CD4-positive, alpha-beta T cell treated with Interleukin-10 for 1 hour (primary cell): ENCODE measurements at regions not wholly inside any gene's neighbourhood (a gene's known extent, or its start where the extent isn't known, plus 50 kb on each side); places are given as distances from the start of the nearest gene placed in this dataset.
"Not testable (repeated sequence)": the region's sequence is repeated elsewhere in the genome, so short reads cannot be mapped to it uniquely, and the experiment has no call there.

ENCODE experiments used
- DNase-seq: peaks from one replicate; pipeline ENCODE4 v3.0.0-alpha.2; 2020

DNA sequence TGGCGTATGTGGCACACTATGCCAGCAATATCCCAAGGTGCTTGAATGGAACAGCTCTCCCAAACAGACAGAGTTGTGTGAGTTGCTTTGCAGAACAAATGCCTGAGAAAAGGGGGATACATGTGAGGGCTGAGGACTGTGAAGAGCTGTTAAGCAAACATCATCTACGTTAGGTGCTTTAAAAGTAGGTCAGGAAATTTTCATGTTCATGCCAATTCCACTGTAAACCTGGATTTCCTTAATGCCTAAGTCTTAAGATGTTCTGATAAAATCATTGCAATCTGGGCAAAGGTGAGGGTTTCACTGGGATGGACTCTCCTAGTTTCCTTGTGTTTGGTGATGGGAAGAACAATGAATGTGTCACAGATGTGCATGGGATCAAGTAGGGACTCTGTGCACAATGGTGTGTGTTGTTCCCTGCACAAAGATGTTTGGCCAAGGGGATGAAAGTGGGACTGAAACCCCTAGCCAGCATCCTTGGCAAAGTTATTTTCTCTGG lies 227.9 kb downstream of the KTN1 start:
- no peak for DNase-seq

DNA sequence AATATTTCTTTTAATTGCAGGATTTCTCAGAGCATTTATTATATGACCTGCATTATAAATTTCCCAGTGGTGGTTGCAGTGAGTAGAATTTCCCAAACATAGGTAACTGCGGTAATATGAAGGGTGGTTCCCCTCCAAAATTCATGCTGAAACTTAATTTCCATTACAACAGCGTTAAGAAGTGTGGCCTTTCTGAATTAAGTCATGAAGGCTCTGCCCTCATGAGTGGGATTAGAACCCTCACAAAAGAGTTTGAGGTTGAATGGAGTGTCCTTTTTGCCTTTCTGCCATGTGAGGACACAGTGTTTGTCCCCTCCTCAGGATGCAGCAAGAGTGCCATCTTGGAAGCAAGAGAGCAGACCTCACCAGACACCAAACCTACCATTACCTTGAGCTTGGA lies 233.6 kb downstream of the KTN1 start:
- no peak for DNase-seq

DNA sequence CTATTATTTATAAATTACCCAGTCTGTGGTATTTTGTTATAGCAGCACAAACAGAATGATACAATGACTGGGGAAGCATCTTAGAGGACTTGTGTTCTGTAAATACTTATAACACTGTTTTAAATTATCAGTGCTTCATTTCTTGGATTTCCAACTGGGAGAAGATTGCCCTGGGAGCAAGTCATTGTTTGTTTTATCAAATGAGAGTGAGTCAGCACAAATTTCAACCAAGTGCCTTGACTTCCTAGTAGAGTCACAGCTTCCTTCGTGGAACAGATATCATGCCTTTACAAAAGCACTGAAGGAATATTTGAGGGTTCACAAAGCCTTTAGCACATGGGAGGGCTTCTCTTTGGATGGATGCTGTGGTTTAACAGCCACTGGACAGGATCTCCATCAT lies 234.1 kb downstream of the KTN1 start:
- DNase-seq, result no peak

DNA sequence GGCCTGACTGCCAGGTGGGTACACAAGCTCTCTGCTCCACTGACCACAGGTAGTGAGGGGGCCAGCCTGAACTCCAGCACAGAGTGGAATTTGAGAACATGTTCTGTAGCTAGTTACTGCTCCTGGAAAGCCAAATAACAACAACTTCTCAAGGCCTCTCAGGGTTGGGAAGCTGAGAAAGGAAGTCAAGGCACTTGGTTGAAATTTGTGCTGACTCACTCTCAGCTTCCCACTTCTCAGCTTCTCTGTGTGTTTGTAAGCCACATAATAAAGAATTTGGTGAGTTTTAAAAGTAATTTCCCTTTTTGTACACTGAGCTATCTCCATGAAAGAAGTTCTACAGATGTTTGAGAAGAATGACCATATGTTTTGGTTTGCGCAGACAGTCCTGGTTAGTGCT lies 234.9 kb downstream of the KTN1 start:
- no peak for DNase-seq

DNA sequence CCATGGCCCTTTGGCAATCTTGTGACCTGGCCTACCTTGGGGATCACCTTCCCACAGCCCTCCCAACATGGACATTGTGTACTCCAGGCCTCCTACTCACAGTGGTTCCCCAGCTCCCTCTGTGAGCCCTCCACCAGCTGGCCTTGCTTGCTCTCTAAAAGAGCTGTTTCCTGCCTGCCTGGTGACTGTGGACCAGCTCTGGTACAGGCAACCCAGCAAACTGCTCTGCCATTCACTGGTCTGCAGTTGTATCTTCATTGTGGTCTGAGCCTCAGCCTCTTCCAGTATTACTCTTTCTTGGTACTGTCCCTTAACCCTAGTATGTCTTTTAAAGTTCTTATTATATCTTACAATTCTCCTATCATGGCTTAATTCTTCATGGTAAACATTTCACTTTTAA lies 236.2 kb downstream of the KTN1 start:
- DNase-seq, result no peak

DNA sequence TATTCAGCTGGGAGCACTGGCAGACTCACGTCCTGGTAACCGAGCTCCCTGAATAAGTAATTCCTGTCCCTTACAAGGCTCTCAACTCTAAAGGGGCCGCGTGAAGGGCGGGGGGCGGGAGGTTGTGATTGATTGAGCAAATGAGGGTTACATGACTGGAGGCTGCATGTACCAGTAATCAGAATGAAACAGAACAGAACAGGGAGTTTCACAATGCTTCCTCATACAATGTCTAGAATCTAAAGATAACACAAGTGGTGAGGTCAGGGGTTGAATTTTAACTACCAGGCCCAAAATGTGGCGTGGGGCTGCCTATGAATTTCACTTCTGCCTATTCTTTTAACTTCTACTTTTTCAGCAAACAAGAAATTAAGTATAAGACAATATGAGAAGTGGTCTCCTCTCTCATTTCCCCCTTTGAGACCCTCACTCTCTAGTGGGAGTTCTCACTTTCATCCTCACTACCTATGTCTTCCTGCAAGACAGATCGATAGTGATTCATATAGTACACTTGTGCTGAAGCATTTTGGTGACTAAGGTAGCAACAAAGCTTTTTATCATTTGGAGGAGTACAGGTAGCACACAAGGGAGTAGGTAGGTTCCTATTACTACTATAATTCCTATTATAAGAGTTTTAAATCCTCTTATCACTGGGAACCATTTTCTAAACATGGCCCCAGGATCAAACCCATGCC lies 239.8 kb downstream of the KTN1 start:
- DNase-seq, result no peak

DNA sequence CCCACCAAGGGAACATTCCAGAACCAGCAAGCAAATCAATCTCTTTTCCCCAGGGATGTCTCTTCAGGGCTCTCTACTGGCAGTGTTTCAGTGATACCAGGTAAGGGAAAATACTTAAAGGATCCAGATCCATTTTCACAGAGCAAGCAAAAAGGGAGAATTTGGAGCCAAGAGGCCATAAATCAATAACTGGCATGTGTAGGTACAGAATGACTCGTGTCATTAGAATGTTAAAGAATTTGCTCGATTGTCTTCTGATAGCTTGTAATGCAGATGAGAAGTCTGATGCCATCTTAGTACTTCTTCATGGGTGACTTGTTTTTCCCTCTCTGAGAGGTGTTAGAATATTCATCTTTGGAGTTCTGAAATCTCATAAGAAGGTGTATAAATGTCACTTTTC lies 242.9 kb downstream of the KTN1 start:
- DNase-seq, result no peak

DNA sequence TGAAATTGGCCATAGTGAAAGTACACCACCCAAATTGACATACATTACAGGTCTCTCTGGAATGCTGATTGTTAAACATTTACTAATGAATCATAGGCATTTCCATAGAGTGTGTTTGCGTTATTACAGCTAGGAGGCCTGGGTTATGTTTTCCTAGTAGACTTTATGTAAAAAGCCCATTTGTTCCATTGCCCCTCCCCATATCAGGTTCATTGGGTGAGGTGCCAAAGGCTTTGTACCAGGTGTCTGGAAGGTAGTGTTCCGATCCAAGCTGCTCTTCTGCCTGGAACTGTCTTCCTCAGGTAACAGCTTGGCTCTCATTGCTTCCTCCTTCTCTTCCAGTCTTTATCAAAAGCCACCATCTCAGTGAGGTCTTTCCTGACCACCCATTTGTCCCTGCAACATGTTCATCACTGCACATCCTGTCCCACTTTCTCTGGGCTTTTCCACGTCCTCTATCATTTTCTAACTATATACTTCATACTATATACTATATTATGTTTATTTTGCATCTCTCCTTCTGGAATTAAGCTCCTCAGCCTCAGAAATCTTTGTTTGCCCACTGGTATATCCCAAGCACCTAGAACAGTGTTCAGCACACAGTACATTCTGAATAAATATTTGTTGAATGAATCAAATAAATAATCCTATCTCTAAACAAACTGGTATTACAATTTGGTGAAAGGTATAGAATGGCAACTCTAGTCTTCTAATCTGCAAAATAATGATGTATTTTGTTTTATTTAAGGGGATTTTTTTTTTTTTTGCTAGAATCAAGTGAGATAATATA lies 252.3 kb downstream of the KTN1 start:
- DNase-seq, result no peak

DNA sequence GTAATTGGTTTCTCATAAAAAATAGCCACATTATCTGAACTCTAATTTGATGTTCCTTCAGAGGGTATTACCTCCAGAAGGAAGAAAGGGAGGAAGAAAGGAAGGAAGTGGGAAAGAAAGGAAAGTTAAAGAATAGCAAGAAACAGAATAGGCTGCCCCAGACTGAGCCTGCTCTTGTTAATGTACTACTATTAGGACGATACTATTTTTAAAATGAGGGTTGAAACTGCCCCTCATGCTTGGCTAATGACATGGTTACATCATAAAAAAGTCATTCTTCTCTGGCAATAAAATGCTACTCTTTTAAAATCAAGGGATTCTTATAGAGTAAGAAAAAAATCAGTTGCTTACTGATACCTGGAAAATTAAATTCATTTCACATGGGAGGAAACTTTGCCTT lies 253.0 kb downstream of the KTN1 start:
- DNase-seq, result no peak

DNA sequence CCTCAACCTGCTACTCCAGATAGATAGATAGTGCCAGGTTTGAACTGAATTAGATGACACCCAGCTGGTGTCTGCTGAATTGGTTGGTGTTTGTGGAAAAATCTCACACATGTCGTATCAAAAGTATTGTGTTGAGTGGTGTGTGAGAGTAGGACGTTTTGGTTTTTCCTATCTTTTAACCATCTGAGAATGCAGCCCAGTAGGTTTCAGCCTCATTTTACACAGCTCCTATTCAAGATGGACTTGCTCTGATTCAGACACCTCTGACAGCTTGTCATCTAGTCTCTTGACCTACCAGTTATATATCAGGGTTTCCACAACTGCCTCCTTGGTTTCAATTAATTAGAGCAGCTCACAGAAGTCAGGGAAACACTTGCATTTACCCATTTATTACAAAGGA lies 254.4 kb downstream of the KTN1 start:
- DNase-seq, result no peak

DNA sequence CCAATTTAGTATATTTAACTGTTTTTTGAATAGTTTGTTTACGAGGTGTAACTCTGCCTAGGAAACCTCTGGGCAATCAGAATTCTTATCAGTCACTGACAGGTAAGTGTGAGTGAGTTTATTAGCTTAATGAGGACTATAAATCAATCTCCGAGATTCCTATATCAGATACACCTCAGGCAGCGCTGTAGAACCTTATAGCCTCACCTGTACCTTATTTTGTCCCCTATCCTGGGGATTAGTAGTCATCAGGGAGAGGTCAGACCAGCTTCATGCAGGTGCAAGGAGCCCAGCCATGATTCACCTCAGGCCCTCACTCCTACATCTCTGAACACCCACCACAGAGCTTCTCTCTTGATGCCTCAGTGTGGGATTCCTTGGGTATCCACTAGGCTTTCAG lies 256.0 kb downstream of the KTN1 start:
- DNase-seq, result no peak

DNA sequence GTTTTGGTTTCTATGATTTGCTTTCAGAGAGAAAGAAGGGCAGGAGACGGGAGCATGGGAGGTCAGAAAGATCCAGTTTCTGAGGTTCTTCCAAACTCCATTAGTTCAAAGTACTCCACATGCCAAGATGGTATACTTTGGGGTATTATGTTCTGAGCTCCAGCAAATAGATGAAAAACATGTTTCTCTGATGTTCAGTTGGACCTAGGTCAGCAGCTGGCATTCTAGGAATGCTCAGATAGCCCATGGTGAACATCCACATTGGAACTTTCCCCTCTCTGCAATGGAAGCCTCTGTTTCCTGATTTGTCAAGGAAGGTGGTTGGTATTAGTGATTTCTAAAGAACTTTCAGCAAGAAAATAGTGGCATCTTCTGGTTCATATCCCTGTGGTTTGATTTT lies 257.5 kb downstream of the KTN1 start:
- DNase-seq, result no peak

DNA sequence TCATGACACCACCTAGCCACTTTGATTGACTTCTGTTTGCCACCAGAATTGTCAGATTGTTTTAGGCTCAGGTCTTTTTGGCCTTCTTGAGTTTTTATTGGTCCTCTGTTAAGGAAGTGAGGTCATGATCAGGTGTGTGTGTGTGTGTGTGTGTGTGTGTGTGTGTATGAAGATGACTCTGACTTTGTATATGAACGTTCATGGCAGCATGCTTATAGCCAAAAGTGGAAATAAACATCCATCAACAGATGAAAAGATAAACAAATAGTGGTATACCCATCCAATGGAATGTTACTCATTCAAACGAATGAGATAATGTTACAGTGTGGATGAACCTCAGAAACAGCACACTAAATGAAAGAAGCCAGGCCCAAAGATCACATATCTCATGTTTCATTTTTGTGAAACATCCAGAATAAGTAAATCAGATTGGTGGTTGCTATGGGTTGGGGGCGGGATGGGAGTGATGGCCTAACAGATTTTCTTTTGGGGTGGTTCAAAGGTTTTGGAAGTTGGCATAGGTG lies 258.6 kb downstream of the KTN1 start:
- DNase-seq, result no peak

DNA sequence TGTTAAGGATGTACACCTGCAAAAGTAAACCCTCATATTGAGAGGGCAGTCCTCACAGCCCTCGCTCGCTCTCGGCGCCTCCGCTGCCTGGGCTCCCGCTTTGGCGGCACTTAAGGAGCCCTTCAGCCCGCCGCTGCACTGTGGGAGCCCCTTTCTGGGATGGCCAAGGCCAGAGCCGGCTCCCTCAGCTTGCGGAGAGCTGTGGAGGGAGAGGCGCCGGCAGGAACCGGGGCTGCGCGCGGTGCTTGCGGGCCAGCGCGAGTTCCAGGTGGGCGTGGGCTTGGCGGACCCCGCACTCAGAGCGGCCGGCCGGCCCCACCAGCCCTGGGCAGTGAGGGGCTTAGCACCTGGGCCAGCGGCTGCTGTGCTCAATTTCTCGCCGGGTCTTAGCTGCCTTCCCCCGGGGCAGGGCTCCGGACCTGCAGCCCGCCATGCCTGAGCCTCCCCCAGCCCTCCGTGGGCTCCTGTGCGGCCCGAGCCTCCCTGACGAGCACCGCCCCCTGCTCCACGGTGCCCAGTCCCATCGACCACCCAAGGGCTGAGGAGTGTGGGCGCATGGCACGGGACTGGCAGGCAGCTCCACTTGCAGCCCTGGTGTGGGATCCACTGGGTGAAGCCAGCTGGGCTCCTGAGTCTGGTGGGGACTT lies 259.4 kb downstream of the KTN1 start:
- not testable (repeated sequence) for DNase-seq

DNA sequence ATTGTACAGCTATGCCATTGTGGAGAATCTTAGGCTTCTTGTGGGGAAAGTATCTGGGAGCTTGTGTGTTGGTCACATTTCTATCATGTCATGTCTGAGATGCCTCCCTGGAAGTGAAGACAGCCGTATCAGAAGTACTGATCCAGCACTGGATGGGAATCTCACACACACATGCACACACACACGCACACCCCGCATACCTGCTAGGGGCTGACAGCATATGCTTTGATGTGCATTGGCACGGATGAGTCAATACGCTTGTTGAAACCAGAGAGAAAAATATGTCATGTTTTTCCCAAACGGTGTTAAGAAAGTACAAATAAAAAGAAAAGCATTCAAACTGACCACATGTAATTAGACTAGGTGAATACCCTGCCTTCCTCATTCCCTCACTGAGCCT lies 260.8 kb downstream of the KTN1 start:
- no peak for DNase-seq

DNA sequence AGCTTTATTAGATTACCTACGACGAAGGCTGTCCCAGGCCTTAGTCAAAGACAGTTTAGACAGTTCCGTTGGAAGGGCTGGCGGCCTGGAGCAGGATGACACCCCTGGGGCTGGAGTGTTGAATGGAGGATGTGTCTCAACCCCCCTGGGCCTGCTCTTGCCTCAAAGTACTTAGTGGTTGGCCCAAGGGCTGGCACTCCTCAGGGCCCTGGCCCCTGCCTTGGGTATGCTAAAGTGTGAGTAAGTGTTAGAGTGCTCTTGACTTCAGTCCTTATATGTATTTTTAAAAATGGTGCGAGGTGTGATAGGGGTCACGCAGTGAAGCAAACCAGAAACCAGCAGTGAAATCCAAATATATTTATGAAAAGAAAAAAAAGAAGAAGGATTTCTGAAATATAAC lies 261.6 kb downstream of the KTN1 start:
- no peak for DNase-seq

DNA sequence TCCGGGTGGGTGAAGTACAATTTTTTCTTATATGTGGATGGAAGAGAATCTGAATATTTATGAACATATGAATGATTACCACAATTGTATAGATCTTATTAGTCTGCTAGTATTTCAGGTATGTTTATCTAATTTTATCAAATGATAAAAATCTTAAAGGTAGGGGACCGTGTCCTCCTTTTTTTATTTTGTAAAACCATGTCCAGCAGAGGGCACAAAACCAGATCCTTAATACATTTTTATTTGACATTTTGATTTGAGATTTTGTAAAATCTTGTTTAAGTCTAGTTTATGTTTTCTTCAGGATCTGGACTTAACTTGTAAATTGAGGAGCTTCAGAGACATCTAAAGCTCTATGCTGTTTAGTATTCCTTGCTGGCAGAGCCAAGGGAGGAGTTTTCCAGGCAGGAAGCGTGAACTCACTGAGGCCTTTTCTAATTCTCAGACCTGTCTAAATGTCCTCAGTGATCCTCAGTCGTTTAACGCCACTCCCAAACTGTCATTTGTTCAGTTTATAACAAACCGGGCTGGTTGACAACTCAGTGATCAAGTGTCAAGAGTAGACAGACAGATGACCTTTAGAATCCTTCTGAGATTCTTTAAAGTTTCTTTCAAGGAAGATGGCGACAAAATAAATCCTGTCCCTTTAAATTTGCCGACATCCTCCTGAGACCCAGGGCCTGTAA lies 263.9 kb downstream of the KTN1 start:
- DNase-seq, result no peak

DNA sequence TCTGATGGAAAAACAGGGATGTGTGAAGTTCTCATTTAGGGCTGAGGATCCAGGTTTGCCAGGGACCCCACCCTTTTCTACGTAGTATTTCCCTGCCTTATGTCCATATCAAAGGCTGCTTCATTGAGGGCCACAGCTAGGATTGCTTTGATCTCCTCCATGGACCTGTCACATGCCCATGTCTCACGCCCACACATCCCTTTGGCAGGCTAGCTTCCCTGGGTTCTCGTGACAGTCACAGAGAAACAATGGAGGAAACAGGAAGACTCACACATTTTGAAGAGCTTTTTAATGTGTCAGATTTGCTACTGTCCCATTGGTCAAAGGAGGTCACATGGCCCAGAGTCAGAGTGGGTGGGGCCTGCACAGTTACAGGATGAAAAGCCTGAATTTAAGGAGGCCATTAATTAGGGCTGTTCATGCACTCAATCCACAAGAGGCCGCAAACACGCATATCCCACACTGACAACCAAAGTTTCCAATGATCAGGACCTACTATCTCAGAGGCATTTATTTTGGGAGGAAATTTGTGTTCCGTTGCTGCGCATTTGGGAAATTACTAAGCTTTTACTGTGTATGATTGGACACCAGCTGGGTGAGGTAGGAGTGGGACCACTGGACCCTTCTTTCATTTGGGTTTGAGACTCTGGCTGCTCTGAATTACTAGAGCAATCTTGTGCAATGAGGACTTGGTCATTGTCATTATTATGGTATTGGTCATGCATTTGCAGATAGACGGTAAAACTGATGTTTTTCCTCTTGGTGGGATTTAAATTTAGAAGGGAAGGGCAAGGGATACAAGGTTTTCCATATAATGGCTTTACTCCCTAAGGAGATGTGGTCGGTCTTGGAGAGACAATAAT lies 266.2 kb downstream of the KTN1 start:
- DNase-seq, result no peak

DNA sequence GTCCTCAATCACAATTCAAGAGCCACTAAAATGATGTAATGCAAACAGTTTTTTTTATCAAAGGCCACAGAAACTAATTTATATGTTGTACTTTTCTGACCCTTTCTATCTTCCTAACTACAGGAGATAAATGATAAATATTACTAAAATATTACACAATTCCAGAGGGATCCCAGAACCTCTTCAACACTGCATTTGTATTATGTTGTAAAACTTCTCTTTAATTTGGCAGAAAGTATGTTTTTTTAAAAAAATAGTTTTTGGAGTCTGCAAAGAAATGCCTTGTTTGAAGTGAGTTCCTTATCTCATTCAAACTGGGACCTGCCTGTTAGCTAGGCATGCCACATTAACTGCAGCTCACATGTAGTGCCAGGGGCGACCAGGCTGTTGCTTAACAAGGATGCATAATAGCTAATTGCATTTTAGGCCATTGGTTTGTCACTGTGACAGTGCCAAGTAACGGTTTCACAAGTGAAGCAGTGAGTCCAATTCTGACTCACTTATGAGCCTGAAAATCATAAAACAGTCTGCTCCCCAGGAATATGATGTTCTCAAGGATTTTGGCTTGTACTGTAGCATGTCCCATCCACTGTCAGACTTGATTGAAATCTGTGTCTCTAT lies 266.9 kb downstream of the KTN1 start:
- DNase-seq, result no peak

DNA sequence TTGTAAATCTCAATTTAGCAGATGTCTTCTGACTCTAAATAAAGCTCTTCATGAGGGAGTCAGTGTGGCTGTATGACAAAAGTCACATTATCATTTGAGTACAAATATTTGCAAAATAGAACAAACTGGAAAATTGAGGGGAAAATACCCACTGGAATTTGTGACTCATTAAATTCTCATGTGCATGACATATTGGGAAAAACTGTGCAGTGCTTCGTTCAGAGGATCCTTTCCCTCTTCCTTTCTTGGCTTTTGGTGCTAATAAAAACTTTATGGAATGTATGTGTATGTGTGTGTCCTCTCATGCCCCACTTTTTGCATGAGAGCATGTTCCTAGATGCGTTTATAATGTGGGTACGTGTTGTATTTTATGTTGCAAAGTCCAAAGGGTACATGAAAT lies 267.8 kb downstream of the KTN1 start:
- no peak for DNase-seq

DNA sequence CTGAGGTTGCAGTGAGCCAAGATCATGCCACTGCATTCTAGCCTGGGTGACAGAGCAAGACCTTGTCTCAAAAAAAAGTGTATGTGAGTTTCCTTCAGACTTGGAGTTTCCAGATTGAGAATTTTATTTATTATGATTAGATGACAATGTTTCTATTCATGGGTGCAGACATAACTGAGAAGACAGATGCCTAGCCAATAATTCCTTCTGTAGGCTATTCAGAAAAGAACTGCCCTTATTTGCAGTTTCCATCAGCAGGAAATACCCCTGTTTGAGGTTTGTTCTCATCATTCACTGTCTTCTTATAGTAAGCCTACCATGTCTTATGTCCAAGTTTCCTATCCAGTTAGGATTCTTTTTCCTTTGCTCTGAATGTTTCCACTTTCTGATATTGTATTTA lies 269.0 kb downstream of the KTN1 start:
- no peak for DNase-seq

DNA sequence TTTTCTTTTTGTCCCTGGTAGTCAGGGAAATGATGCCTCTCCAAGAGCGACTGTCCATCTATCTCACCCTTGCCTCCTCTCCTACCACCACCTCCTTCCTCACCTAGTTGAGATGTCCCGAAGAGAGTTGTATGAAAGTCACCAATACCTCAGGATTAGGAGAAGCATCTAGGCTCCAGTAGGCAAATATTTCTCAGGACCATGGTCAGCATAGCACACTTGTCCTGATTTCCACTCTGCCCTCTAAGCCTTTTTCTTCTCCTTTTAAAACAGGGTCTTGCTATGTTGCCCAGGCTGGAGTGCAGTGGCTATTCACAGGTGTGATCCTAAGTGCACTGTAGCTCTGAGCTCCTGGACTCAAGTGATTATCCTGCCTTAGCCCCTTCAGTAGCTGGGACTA lies 268.4 kb upstream of the PELI2 start:
- no peak for DNase-seq
